KG1 (cell line): ENCODE measurements at regions not wholly inside any gene's neighbourhood (a gene's known extent, or its start where the extent isn't known, plus 50 kb on each side); places are given as distances from the start of the nearest gene placed in this dataset.
"Not testable (repeated sequence)": the region's sequence is repeated elsewhere in the genome, so short reads cannot be mapped to it uniquely, and the experiment has no call there.

Experiments used
- DNase-seq: peaks from one replicate; lab custom pipeline; 2025; lab: John Stamatoyannopoulos, UW

- DNase-seq, result no peak
Measured at GRCh38 chr13:56700324-56700723, 440.4 kb upstream of the PRR20A start.

- no peak for DNase-seq
Measured at GRCh38 chr13:56706485-56706884, 434.2 kb upstream of the PRR20A start.

- no peak for DNase-seq
Measured at GRCh38 chr13:56713656-56714055, 427.1 kb upstream of the PRR20A start.

GRCh38 chr13:56718791-56719190 is 421.9 kb upstream of the PRR20A start:
- DNase-seq, result no peak

GRCh38 chr13:56720841-56721240 is 419.9 kb upstream of the PRR20A start:
- DNase-seq, result no peak

- no peak for DNase-seq
Measured at GRCh38 chr13:56735537-56735942, 405.2 kb upstream of the PRR20A start.

- no peak for DNase-seq
Measured at GRCh38 chr13:56736966-56737365, 403.8 kb upstream of the PRR20A start.

- no peak for DNase-seq
Measured at GRCh38 chr13:56752636-56753035, 388.1 kb upstream of the PRR20A start.

GRCh38 chr13:56755181-56755935 is 385.4 kb upstream of the PRR20A start:
- DNase-seq, result no peak

GRCh38 chr13:56763333-56763732 is 377.4 kb upstream of the PRR20A start:
- DNase-seq, result not testable (repeated sequence)

GRCh38 chr13:56773148-56773547 is 367.6 kb upstream of the PRR20A start:
- no peak for DNase-seq

- no peak for DNase-seq
Measured at GRCh38 chr13:56789527-56789926, 351.2 kb upstream of the PRR20A start.

- no peak for DNase-seq
Measured at GRCh38 chr13:56837161-56837560, 303.6 kb upstream of the PRR20A start.

- DNase-seq, result no peak
Measured at GRCh38 chr13:56850852-56851251, 289.9 kb upstream of the PRR20A start.

- DNase-seq, result no peak
Measured at GRCh38 chr13:56861476-56861875, 279.2 kb upstream of the PRR20A start.

- DNase-seq, result no peak
Measured at GRCh38 chr13:56864451-56864850, 276.3 kb upstream of the PRR20A start.

- DNase-seq, result no peak
Measured at GRCh38 chr13:56865416-56865815, 275.3 kb upstream of the PRR20A start.

GRCh38 chr13:56869671-56870070 is 271.0 kb upstream of the PRR20A start:
- DNase-seq, result no peak

GRCh38 chr13:56886398-56886797 is 254.3 kb upstream of the PRR20A start:
- no peak for DNase-seq

- no peak for DNase-seq
Measured at GRCh38 chr13:56888455-56888854, 252.3 kb upstream of the PRR20A start.

GRCh38 chr13:56893843-56894242 is 246.9 kb upstream of the PRR20A start:
- no peak for DNase-seq

GRCh38 chr13:56900549-56901279 is 240.0 kb upstream of the PRR20A start:
- DNase-seq, result no peak

GRCh38 chr13:56902276-56902675 is 238.4 kb upstream of the PRR20A start:
- DNase-seq, result no peak
